DOHH2 (cell line): ENCODE measurements at regions not wholly inside any gene's neighbourhood (a gene's known extent, or its start where the extent isn't known, plus 50 kb on each side); places are given as distances from the start of the nearest gene placed in this dataset.
"Not testable (repeated sequence)": the region's sequence is repeated elsewhere in the genome, so short reads cannot be mapped to it uniquely, and the experiment has no call there.

Source experiments
- H3F3A ChIP-seq: fragments of 200-600 bp; sonication (generic), shearing (Covaris generic); 2 replicates; pipeline ENCODE4 v1.6.0; 2016; ENCODE audit warnings: antibody characterized with exemption, mild to moderate bottlenecking; ENCODE audit not compliant: control insufficient read depth, insufficient read depth
- H3K27ac ChIP-seq: fragments of 200-600 bp; sonication (generic); 2 replicates; pipeline ENCODE4 v1.5.1; 2014; ENCODE audit warnings: low read depth, mild to moderate bottlenecking, low read length, moderate library complexity
- H3K27me3 ChIP-seq: fragments of 200-600 bp; sonication (generic); 2 replicates; pipeline ENCODE4 v1.6.1; 2014; ENCODE audit warnings: mild to moderate bottlenecking, low read length, mixed read lengths; ENCODE audit not compliant: control insufficient read depth
- H3K36me3 ChIP-seq: fragments of 200-600 bp; sonication (generic); 2 replicates; pipeline ENCODE4 v1.6.1; 2014; ENCODE audit warnings: mild to moderate bottlenecking, low read length, moderate library complexity, mixed read lengths; ENCODE audit not compliant: control insufficient read depth
- H3K4me1 ChIP-seq: fragments of 200-600 bp; sonication (generic); 2 replicates; pipeline ENCODE4 v1.6.1; 2014; ENCODE audit warnings: mild to moderate bottlenecking, low read length, mixed read lengths; ENCODE audit not compliant: control insufficient read depth
- H3K4me2 ChIP-seq: fragments of 200-600 bp; sonication (generic); 2 replicates; pipeline ENCODE4 v1.6.0; 2014; ENCODE audit warnings: mild to moderate bottlenecking, low read length, moderate library complexity
- H3K4me3 ChIP-seq: fragments of 200-600 bp; sonication (generic); 2 replicates; pipeline ENCODE4 v1.5.1; 2014; ENCODE audit warnings: mild to moderate bottlenecking, low read length, mixed read lengths
- H3K79me2 ChIP-seq: fragments of 200-600 bp; sonication (generic); 2 replicates; pipeline ENCODE4 v1.6.1; 2014; ENCODE audit warnings: mild to moderate bottlenecking, low read length, mixed read lengths; ENCODE audit not compliant: control insufficient read depth
- H3K9me2 ChIP-seq: fragments of 200-600 bp; sonication (generic); replicated peaks from 2 replicates; pipeline ENCODE4 v1.6.1; 2014; ENCODE audit warnings: mild to moderate bottlenecking, low read length, mixed read lengths; ENCODE audit not compliant: control insufficient read depth
- H3K9me3 ChIP-seq: fragments of 200-600 bp; sonication (generic); 2 replicates; pipeline ENCODE4 v1.6.1; 2014; ENCODE audit warnings: antibody characterized with exemption, low read length, mixed read lengths; ENCODE audit not compliant: control insufficient read depth, insufficient read depth
- H4K20me1 ChIP-seq: fragments of 200-600 bp; sonication (generic); 2 replicates; pipeline ENCODE4 v1.6.0; 2014; ENCODE audit warnings: low read depth, mild to moderate bottlenecking, antibody characterized with exemption, low read length, moderate library complexity; ENCODE audit not compliant: control insufficient read depth, insufficient read depth

- not testable (repeated sequence) for H3K27ac ChIP-seq, H3K9me3 ChIP-seq, H3K9me2 ChIP-seq, H3K4me1 ChIP-seq, H3K4me2 ChIP-seq, H3K27me3 ChIP-seq, H3K36me3 ChIP-seq, H3K4me3 ChIP-seq, H3K79me2 ChIP-seq, H3F3A ChIP-seq, H4K20me1 ChIP-seq
Observed at GRCh38 chr1:146883190-146883589, 54.9 kb upstream of the NBPF12 start.

GRCh38 chr1:146881096-146881495 is 57.0 kb upstream of the NBPF12 start:
- H3K9me3 ChIP-seq, H3K27ac ChIP-seq, H3K4me3 ChIP-seq, H3K4me1 ChIP-seq, H3F3A ChIP-seq, H3K9me2 ChIP-seq, H4K20me1 ChIP-seq, H3K4me2 ChIP-seq, H3K36me3 ChIP-seq, H3K79me2 ChIP-seq, H3K27me3 ChIP-seq: not testable (repeated sequence)

DNA sequence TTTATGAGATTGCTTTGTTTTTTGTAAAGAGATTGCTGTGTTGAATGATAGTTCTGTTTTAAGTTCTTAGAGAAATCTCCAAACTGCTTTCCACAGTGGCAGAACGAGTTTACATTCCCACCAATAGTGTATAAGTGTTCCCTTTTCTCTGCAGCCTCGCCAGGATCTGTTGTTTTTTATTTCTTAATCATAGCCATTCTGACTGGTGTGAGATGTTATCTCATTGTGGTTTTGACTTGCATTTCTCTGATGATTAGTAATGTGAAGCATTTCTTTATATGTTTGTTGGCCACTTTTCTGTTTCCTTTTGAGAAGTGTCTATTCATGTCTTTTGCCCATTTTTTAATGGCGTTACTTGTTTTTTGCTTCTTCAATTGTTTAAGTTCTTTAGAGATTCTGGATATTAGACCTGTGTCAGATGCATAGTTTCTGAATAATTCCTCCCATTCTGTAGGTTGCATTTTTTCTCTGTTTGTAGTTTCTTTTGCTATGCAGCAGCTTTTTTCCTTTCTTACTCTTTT is 74.3 kb upstream of the NBPF12 start:
- not testable (repeated sequence) for H3K4me3 ChIP-seq, H3K36me3 ChIP-seq, H3K79me2 ChIP-seq, H3K9me3 ChIP-seq, H3F3A ChIP-seq, H3K4me1 ChIP-seq, H3K27me3 ChIP-seq, H4K20me1 ChIP-seq, H3K27ac ChIP-seq, H3K9me2 ChIP-seq, H3K4me2 ChIP-seq

DNA sequence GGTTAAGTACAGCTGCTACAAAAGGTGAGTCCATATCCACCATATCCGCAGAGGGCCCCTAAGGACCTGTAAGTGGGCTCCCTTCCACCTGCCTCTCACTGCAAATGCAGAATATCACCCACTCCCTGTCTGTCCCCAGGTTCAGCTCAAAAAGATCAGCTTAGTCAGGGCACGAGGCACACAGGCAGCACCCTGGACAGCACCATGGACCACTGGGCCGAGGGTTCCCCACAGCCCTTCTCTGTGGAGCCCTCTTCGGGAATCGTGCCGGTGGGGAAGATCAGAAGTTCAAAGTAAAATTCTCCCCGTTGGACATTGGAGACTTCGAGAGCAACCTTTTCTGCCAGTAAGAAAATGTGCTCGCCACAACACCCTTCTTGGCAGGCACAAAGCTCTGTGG is 85.0 kb upstream of the NBPF12 start:
- H3K79me2 ChIP-seq, H3K4me3 ChIP-seq, H3K9me2 ChIP-seq, H3K4me2 ChIP-seq, H3K36me3 ChIP-seq, H3K27me3 ChIP-seq, H3F3A ChIP-seq, H3K4me1 ChIP-seq, H4K20me1 ChIP-seq, H3K9me3 ChIP-seq, H3K27ac ChIP-seq: not testable (repeated sequence)

DNA sequence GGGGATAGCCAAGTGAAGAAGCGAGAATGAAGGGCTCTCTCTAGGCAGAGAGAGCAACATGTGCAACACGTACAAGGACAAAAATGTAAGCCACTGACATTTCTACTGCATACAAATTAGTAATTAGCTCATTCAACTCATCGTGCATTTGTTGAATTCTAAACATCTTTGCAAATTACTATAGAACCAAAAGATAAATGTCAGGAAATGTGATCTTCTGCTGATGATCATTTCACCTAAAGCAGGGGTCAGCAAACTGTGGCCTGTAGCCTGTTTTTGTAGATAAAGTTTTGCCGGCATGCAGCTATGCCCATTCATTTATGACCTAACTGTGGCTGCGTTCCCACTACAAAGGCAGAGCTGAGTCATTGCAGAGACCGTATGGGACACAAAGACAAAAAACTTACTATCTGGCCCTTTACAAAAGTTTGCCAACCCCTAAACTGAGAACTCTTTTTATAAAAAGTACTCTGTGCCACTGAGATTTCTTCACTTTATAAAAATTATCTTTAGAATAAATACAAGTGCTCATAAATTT is 87.7 kb upstream of the NBPF12 start:
- not testable (repeated sequence) for H3K4me1 ChIP-seq, H3K9me2 ChIP-seq, H3K4me3 ChIP-seq, H3K27ac ChIP-seq, H4K20me1 ChIP-seq, H3K36me3 ChIP-seq, H3K4me2 ChIP-seq, H3K79me2 ChIP-seq, H3F3A ChIP-seq, H3K27me3 ChIP-seq, H3K9me3 ChIP-seq

GRCh38 chr1:146838725-146839124 is 99.4 kb upstream of the NBPF12 start:
- not testable (repeated sequence) for H3K9me3 ChIP-seq, H4K20me1 ChIP-seq, H3K4me3 ChIP-seq, H3K4me1 ChIP-seq, H3K4me2 ChIP-seq, H3K9me2 ChIP-seq, H3K36me3 ChIP-seq, H3K79me2 ChIP-seq, H3K27ac ChIP-seq, H3F3A ChIP-seq, H3K27me3 ChIP-seq

DNA sequence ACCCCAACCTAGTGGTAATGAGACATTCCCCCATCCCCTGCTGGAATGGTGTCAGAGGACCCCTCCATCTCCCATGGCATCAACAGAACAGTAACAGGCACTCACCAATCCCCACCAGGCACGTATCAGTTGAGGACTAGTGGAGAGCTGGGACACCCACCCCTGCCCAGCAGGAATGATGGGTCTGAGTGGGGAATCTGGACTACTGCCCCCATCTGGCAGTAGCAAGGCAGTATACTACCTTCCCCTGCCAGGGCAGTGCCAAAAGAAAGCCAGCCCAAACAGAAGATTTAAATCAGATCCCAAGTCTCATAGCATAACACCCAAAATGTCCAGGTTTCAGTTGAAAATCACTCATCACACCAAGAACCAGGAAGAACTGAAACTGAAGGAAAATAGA is 111.2 kb upstream of the NBPF12 start:
- H3K36me3 ChIP-seq, H3K4me1 ChIP-seq, H3K79me2 ChIP-seq, H4K20me1 ChIP-seq, H3K9me2 ChIP-seq, H3K27me3 ChIP-seq, H3K27ac ChIP-seq, H3F3A ChIP-seq, H3K4me3 ChIP-seq, H3K9me3 ChIP-seq, H3K4me2 ChIP-seq: not testable (repeated sequence)

- H3K4me1 ChIP-seq, H3K9me2 ChIP-seq, H3K36me3 ChIP-seq, H3K79me2 ChIP-seq, H3K9me3 ChIP-seq, H3K27me3 ChIP-seq, H4K20me1 ChIP-seq, H3K4me3 ChIP-seq, H3K4me2 ChIP-seq, H3F3A ChIP-seq, H3K27ac ChIP-seq: not testable (repeated sequence)
Observed at GRCh38 chr1:146794236-146794635, 143.9 kb upstream of the NBPF12 start.
